NCI-H748 (cell line): ENCODE measurements at regions not wholly inside any gene's neighbourhood (a gene's known extent, or its start where the extent isn't known, plus 50 kb on each side); places are given as distances from the start of the nearest gene placed in this dataset.

Experiments
- DNase-seq: peaks from one replicate; lab custom pipeline; 2025; ENCODE audit not compliant: unreplicated experiment; lab: John Stamatoyannopoulos, UW

DNA sequence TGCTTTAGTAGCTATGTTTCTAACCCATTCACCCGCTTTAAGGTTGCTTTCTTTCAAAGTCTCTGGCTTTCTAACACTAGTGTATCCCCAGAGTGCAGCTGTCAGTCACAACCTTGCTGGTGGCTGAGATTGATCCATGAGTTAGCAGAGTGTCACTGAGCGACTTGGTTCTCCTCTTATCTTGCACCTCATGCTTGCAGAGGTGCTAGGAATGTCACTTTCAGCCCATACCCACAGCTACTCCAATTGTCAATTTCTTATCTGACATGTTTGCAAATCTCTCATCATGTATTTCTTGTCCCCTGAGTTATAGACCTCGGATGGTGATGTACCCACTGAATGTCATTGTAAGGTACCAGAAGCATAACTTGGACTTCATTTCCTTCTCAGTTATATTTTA is 1110.2 kb downstream of the GALC start:
- DNase-seq, result no peak

DNA sequence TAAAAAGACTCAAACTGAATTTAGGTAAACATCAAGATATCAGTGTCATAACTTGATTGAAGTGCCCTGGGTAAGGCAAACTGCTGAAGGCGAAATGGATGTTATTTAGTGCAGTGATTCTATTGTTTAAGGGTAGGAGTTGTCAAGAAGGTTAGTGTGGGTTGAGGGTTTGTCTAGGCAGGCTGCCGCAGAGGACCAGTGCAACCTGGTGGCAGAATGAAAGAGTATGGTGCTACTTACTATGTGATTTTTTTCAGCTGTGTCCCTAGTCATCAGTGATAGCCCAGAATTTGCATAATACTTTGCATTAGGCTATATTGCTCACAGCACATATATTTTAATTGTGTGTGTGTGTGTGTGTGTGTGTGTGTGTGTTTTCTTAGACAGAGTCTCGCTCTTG is 1127.0 kb downstream of the GALC start:
- no peak for DNase-seq

DNA sequence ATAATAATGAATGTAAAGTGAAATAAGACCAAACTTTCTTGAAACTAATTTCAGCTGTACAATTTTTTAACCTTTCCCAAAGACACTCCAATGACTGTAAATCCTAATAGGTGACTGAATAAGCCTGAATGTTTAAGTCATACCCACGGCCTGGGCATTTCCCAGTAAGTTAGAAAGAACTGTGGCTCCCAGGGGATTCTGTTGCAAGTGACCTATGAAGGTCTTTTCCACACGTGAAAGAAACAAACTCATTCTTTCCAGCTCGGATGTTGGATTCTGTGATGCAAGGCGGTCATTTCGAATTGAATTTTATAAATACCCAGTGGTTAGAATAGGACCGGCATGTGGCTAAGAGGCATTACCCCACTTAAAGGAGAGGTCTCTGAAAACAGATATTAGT is 1134.4 kb downstream of the GALC start:
- DNase-seq, result no peak

DNA sequence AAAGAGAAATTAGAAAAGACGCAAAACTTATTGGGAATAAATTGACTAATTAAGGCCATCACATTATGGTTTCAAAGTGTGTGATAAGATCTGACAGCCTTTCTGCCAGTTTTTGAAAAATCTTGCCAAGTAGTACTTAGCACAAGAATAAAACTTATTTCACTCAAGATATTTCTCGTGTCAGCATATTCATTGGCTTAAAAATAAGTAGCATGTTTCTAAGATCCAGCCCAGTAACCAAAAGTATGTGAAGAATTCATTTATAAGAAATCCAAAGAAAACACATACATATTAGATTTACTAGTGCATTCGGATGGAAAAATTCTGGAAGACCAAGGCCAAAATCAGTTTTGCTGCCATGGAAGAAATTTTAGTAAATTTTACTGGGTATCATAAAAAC is 1135.0 kb downstream of the GALC start:
- no peak for DNase-seq

DNA sequence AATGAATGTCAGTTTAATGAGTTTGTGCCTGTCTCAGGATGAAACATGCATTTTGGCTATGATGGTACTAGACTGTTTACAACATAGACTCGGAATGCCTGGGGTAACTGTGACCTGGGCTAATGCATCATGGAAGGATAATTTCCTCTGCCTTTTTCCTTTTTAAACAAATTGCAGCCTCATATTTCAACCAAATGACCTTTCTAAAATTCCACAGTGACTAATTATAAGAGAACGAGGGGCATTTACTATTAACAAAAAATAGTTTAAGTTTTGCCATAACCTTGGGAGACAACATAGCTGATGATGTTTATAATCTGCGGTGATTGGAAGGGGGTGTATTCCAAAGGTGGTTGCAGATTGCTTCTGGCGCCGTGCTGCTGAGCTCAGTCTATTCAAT is 1140.5 kb downstream of the GALC start:
- no peak for DNase-seq

DNA sequence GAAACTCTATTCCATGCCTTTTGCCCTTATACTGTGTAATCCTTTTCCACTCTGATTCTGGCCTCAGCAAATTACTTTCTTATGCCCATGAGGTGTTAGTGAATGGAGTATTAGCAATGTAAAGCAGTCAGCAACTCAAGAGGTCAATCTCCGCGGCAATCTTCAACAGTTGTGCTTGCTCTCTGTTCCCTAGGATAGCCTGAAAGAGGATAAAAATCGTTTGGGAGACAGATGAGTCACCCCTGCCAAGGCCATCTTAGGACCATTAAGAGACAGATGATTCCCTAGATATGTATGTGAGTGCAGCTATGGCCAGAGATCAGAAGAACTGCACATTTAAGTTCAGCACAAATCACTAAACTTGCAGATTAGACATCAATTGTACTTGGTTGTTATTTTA is 1145.8 kb downstream of the GALC start:
- DNase-seq, result no peak

DNA sequence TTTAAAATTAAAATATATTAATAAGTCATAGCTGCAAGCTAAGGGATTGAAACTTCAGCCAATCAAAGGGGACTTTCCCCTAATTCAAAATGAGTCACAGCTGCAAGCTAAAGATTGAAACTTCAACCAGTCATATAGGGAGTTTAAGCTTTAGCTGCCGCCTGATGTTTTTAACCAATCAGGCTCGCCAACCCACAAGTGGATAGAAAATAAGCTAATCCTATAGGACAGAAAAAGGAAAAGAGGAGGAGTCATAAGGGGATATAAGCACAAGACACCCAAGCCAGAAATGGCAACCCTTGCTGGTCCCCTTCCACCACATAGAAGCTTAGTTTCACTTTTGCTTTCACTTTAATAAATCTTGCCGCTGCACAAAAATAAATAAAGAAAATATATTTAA is 1154.6 kb downstream of the GALC start:
- DNase-seq, result no peak

DNA sequence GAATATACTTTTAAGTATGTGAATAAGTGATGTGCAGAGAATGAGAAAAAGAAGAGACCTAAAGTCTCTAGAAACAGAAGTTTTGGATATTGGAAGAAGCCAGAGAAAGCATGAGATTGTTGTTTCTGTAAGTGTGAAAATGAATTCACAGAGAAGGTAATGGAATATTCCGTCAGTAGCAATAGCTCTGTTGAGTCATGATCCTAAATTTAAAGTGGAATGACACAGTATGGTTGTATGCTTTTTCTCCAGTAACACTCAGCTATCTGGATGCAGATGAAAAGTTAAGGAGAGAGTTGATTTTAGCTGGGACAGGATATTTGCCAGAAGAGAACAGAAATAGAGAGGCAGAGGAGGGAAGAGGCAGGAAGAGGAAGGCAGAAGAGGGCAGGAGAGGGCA is 1166.3 kb downstream of the GALC start:
- no peak for DNase-seq

DNA sequence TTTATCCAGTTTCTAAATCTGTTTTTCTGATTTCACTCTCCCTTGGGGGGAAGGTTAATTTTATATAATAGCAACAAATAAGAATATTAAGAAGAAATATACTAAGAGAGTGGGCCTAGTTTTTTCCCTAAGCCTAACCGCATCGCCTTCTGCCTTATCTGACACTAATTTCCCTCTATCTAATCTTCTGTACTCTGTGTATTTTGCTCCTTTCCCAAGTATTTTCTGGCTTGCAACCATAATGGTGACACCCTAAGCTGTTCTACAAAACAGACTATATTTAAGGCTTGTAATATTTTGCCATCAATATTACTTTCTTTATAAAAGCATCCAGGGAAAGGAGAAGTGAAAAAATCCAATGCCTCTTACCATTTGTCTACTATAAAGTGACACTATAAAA is 1168.8 kb downstream of the GALC start:
- DNase-seq, result no peak

DNA sequence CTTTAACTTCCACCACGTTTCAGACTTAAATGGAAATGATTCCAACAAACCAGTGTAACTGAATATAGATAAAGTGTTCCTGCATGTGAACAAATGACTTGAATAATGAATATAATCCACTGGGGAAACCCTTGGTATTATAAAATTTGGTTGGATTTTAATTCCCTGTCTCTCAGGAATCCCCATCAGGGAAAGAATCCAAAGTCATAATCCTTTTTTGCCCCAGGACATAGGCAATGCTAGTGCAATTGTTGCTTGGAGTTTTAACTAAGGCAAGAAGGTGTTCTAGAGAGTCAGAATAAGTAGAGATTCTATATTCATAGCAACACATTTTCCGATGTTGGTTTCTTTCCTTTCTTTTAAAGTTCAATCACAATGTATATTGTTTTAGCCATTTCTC is 1169.4 kb downstream of the GALC start:
- no peak for DNase-seq

DNA sequence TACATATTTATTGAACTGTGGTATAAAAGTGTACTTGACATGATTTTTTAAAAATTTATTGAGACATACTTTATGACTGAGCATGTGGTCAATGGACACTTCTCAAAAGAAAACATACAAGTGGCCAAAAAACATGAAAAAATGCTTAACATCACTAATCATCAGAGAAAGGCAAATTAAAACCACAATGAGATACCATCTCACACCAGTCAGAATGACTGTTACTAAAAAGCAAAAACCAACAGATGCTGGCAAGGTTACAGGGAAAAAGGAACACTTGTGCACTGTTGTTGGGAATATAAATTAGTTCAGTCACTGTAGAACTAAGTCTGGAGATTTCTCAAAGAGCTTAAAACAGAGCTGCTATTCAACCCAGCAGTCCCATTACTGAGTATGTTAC is 1177.6 kb downstream of the GALC start:
- no peak for DNase-seq

DNA sequence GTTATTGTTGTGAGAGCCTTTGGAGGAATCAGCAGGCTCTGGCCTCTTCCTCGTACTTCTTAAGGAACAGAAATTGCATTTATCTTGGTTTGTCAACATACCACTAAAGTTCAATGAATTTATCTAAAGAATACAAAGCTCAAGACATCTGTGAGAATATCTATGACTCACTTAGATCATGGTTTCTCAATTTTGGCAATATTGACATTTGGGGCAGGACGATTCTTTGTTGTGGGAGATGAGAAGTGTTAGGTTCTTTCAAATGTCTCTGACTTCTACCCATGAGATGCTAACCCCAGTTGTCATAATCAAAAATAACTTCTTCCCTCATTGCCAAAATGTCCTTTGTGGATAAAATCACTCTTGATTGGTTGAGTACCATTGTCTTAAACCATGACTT is 1190.3 kb downstream of the GALC start:
- DNase-seq, result no peak

DNA sequence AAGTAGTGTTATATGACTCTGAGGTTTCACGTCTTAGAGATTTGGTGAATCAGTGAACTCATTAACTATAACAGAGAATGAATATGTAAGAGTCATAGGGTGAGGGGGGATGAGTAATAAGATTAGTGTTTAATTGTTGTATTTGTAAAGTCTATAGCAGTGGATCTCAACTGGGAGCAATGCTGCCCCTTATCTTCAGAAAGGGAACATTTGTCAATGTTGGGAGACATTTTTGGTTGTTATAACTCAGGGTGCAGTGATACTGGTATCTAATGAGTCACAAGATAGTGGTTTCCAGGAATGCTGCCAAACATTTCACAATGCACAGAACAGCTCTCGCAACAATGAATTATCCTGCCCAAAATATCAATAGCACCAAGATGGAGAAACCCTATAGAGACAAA is 1193.7 kb downstream of the GALC start:
- peak; percentile 8 for DNase-seq

DNA sequence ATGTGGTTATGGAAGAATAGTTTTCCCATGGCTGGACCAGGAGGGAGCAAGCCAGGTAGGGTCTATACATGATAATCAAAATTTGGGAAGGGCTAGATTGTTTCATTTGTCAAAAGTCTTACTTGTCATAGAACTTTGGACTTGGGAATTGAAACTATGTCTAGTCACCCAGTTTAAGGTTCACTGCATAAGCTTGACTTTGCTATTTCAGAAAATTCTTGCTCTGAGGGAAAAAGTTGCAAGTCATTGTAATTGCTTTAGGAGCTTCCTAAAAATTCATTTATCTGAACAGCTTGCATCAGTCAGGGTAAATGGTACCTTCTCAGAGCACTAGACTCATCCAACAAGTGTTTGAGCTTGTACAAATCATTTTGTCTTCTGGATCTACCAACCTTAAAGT is 1194.7 kb downstream of the GALC start:
- no peak for DNase-seq

DNA sequence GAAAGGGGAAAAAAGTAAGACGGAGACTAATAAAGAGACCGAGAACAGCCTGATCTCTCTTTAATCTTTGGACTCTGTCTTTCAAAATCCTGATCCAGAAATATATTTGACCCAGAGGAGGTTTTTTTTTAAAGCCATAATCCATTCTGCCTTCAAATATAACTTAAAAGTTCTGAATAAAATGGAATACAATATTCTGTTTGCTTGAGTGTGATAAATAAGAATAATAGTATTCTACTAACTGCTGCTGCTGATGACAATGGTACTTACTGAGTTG is 1196.0 kb downstream of the GALC start:
- no peak for DNase-seq

DNA sequence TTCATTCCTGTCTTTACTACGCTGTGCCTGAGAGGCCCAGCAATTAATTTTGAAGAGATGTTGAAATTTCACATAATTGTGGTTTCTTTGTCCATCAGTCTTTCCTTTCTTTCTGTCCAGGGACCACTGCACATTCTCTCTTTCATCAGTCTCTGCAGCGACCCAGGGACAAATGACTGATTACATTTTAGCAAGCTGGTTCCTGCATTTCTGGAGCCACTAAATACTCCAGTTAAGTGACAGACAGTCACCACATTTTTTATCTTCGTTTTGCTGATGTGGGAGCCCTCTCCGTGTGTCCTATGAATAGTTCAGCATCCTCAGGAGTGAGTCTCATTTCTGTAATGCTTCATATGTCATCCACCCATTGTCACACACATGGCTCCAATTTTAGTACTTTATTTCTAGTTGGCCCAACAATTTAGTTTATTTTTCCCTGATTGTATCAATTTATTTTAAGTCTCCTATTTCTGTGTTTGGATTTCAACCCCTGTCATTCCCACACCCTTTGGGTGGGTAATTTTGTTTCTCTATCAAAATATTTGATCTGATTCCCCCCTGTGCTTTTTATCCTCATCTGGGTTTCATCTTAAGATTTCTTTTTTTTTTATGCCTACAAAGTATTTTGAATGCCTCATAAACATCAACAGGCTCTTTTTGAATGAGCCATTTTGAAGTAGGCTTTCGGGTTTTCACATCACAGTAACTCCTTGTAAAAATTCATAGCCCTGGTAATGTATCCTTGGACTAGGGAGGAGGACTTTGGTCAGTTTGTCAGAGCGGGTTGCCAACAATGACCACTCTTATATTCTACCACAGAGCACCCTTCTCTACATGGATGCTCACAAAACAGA is 1196.5 kb downstream of the GALC start:
- no peak for DNase-seq

DNA sequence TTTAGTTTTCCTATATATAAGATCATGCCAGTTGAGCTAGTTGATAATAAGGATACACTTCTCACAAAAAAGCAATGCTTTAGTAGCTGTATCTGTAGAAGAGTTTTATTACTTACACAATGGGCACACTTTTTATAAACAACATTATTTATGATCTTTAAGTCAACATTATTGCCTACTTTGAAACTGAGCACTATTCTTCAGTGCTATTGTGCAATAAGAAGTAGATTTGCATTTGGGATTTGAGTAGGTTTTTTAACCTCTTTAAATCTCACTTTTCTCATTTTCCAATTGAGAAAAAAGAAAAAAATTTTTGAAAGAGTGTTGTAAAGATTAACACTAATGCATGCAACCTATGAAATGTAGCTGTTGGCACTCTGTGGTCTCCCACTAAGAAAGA is 1198.3 kb downstream of the GALC start:
- no peak for DNase-seq

DNA sequence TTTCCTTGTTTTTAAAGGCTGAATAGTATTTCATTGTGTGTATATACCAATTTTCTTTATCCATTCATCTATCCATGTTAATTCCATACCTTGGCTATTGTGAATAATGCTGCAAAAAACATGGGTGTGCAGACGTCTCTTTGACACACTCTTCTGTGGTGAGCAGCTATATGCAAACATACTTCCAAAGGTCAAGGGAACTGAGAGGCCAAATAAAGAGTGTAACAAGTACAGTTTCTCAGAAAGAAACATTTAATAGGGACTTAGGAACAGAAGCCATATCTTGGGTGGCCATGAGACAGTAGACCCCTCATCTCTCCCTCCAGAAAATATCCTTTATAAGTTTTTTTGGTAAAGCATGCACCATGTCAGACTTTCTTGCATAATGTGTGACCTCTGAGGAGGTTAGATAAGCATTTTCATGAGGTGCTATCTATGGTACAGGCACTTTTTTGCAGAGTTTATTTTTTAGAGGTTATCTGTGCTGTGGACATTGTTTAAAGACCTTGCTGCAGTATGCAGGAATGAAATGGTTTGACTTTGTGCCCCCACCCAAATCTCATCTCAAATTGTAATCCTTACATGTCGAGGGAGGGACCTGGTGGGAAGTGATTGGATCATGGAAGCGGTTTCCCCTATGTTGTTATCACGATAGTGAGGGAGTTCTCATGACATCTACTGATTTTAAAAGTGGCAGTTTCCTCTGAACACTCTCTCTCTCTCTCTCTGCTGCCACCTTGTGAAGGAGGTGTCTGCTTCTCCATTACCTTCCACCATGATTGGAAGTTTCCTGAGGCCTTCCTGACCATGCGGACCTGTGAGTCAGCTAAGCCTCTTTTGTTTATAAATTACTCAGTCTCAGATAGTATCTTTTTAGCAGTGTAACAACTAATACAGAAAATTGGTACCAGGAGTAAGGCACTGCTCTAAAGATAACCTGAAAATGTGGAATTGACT is 1202.3 kb downstream of the GALC start:
- DNase-seq, result no peak

DNA sequence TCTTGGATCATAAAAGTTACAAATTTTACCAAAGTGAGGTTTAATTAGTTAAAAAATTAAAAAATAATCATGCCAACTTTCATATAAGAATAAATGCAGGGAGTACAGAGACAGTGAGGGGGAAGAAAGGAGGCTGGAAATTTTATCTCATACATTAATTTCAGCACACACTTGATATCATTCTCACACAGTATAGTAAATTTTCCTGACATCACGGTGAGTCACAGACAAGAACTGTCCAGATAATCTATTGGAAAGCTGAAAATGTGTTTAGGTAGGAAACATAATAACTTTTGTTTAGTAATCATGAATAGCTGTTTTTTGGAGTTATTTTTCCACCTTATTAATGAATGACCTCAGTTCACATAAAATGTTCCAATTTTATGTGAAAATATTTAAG is 1204.8 kb downstream of the GALC start:
- no peak for DNase-seq

DNA sequence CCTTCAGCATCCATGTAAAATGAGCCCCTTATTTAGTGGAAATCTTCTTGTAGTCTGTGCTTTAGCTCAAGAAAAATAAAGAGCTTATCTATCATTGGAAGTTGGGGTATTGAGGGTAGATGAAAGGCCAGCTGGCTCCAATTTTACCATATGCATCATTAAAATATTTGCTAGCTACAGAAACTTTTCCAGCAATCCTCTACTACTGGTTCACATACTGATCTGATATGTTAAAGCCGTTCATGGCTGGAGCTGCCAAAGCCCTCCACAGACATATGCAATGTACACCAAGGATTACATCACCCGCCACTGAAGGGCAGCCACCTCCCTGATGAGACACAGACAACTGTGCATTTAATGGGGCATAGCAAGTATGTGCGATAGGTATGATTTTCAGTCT is 1205.3 kb downstream of the GALC start:
- DNase-seq, result peak; percentile 47

DNA sequence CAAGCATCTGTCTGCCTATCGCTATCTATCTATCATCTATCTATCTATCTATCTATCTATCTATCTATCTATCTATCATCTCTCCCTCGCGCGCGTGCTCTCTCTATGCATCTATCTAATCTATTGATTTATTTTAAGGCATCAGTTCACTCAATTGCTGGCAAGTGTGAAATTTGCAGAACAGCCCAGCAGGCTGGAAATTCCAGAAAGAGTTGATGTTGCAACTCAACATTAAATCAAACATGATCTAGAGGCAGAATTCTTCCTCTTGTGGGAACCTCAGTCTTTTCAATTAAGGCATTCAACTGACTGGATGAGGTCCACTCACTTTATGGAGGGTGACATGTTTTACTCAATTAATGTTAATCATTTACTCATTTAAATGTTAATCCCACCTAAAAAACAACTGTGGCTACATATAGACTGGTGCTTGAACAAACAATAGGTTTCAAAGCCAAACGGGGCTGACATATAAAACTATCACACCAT is 1210.8 kb downstream of the GALC start:
- no peak for DNase-seq

DNA sequence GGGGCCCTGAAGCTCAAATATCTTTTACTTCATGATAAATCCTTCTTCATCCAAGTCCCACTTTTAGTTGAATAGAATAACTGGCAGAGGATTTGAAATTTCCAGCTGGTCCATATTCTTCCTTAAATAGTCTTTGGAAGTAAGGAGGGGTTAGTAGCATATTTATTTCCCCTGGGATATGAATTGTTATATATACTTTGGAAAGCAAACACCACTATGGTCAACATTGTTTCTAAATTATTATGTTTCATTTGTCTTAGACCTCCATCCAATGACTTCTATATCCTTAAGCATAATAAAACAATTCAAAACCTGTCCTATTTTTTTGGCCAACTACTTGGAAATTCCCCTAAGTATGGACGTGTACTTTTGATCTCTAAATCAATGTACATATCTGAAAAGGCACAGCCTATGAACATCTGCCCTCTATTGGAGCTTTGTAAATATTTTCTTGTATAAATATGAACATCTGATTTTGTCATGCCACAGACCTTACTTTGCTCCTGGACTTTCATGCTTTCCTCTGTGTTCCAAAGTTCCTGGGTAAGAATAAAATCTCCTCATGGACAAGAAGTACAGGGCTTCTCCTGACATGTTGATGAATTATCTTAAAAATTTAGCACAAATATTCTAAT is 1212.0 kb downstream of the GALC start:
- peak; percentile 10 for DNase-seq
